Hepatocyte (in vitro differentiated cells): ENCODE measurements at regions not wholly inside any gene's neighbourhood (a gene's known extent, or its start where the extent isn't known, plus 50 kb on each side); places are given as distances from the start of the nearest gene placed in this dataset.

Experiments
- DNase-seq: peaks from one replicate; pipeline ENCODE4 v3.0.0-alpha.2; 2016; ENCODE audit warnings: low spot score
- H2AFZ ChIP-seq: fragments of 200-600 bp; sonication (generic); 2 replicates; pipeline ENCODE4 v1.6.0; 2016; ENCODE audit warnings: antibody characterized with exemption, mild to moderate bottlenecking
- H3K27ac ChIP-seq: fragments of 200-600 bp; sonication (generic); 2 replicates; pipeline ENCODE4 v1.5.1; 2016; ENCODE audit warnings: mild to moderate bottlenecking
- H3K27me3 ChIP-seq: fragments of 200-600 bp; sonication (generic); 2 replicates; pipeline ENCODE4 v1.6.1; 2016
- H3K36me3 ChIP-seq: fragments of 200-600 bp; sonication (generic); replicated peaks from 2 replicates; pipeline ENCODE4 v1.5.1; 2016; ENCODE audit warnings: low read depth; ENCODE audit not compliant: insufficient read depth
- H3K4me1 ChIP-seq: fragments of 200-600 bp; sonication (generic); 2 replicates; pipeline ENCODE4 v1.5.1; 2016; ENCODE audit warnings: mild to moderate bottlenecking, moderate library complexity; ENCODE audit not compliant: insufficient read depth
- H3K4me2 ChIP-seq: fragments of 200-600 bp; sonication (generic); 2 replicates; pipeline ENCODE4 v1.6.0; 2016
- H3K4me3 ChIP-seq: fragments of 200-600 bp; sonication (generic); 2 replicates; pipeline ENCODE4 v1.5.1; 2016; ENCODE audit warnings: mild to moderate bottlenecking
- H3K79me2 ChIP-seq: fragments of 200-600 bp; sonication (generic); 2 replicates; pipeline ENCODE4 v1.6.0; 2017; ENCODE audit warnings: mild to moderate bottlenecking
- H3K9me2 ChIP-seq: fragments of 200-600 bp; sonication (generic); replicated peaks from 2 replicates; pipeline ENCODE4 v1.6.0; 2017; ENCODE audit warnings: mild to moderate bottlenecking; ENCODE audit not compliant: insufficient read depth
- H3K9me3 ChIP-seq: fragments of 200-600 bp; sonication (generic); 2 replicates; pipeline ENCODE4 v1.5.1; 2016; ENCODE audit warnings: low read depth, mild to moderate bottlenecking
- H4K20me1 ChIP-seq: fragments of 200-600 bp; sonication (generic); 2 replicates; pipeline ENCODE4 v1.6.0; 2016; ENCODE audit warnings: mild to moderate bottlenecking; ENCODE audit not compliant: insufficient read depth, poor library complexity, severe bottlenecking
- CTCF ChIP-seq: fragments of 200-600 bp; sonication (generic); IDR thresholded peaks from 2 replicates; pipeline ENCODE4 v1.5.1; 2016; ENCODE audit warnings: antibody characterized with exemption, mild to moderate bottlenecking; ENCODE audit not compliant: poor library complexity
- EZH2 ChIP-seq: fragments of 200-600 bp; sonication (generic); IDR thresholded peaks from 2 replicates; pipeline ENCODE4 v1.6.1; 2016; ENCODE audit warnings: antibody characterized with exemption, mild to moderate bottlenecking, borderline replicate concordance
- EZH2phosphoT487 ChIP-seq: fragments of 200-600 bp; sonication (generic); IDR thresholded peaks from one replicate; pipeline ENCODE4 v1.6.1; 2018; ENCODE audit warnings: antibody characterized with exemption, mild to moderate bottlenecking, low read depth, moderate library complexity; ENCODE audit not compliant: unreplicated experiment, severe bottlenecking
- WGBS: methylation state at CpG from one replicate; pipeline ENCODE4 v1.1.6; 2016; ENCODE audit warnings: low lambda C conversion rate; ENCODE audit errors: missing lambda C conversion rate; 5-methylcytosine and 5-hydroxymethylcytosine counted together

DNA sequence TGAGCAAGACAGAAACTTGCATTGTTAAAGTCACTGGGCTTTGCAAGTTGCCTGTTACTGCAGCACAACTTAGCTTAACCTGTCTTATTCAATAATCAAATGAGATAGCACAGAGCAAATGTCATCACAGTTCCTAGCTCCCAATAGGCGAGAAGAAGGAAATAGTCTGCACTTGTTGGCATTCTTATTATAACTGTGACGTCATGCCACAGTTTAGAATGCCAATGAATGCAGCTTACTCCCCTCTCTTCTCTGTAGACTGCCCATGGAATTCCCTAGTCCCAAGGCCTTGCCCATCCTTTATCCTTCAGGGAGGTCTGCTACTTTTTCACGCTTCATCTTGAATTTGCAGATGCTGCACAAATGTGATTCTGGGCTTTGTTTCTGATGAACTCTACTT is 1094.9 kb upstream of the AUTS2 start:
- no peak overlapping the region for H3K4me2 ChIP-seq
- no peaks in the 10 kb centered on the region for H3K4me1 ChIP-seq
- no peaks in the 10 kb centered on the region for H4K20me1 ChIP-seq
- H3K27ac ChIP-seq: no peak overlapping the region
- no peaks in the 10 kb centered on the region for H3K79me2 ChIP-seq
- H3K9me2 ChIP-seq: no peaks in the 10 kb centered on the region
- no peak overlapping the region for H3K4me3 ChIP-seq
- no peaks in the 10 kb centered on the region for H3K9me3 ChIP-seq
- WGBS: 97% methylated on average over 3 of the region's 3 CpGs
- H3K27me3 ChIP-seq: no peaks in the 10 kb centered on the region
- TF ChIP-seq CTCF (no peak), EZH2phosphoT487 (no peak), EZH2 (no peak)
- H3K36me3 ChIP-seq: no peaks in the 10 kb centered on the region
- DNase-seq: no peak
- H2AFZ ChIP-seq: no peak overlapping the region

GRCh38 chr7:68504716-68505115 is 1093.6 kb upstream of the AUTS2 start:
- Histone ChIP-seq H2AFZ (no peak overlapping the region), H3K9me2 (no peaks in the 10 kb centered on the region), H3K36me3 (no peaks in the 10 kb centered on the region), H3K27ac (no peak overlapping the region), H3K4me1 (no peaks in the 10 kb centered on the region), H3K4me2 (no peak overlapping the region), H3K79me2 (no peaks in the 10 kb centered on the region), H3K27me3 (no peaks in the 10 kb centered on the region), H3K4me3 (no peak overlapping the region), H3K9me3 (no peaks in the 10 kb centered on the region), H4K20me1 (no peaks in the 10 kb centered on the region)
- 47% methylated on average over 1 of the region's 1 CpG for WGBS
- no peak for DNase-seq
- TF ChIP-seq EZH2: no peak
- no peak for TF ChIP-seq EZH2phosphoT487
- no peak for TF ChIP-seq CTCF

DNA sequence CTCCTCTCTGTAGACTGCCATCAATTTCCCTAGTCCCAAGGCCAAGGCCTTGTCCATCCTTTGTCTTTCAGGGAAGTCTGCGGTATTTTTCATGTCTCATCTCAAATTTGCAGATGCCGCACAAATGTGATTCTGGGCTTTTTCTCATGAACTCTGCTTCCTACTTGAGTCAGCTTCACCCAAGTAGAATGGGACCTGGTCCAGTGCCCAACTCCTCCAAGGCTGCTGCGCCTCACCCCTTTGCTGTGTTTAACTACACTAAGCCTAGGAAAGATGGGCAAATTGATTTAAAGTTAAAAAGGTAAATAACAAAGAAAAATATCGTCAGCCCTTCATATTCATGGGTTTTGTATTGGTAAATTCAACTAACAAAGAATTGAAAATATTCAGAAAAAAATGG is 1092.6 kb upstream of the AUTS2 start:
- Histone ChIP-seq H3K27me3 (no peaks in the 10 kb centered on the region), H3K36me3 (no peaks in the 10 kb centered on the region), H3K27ac (no peak overlapping the region), H3K79me2 (no peaks in the 10 kb centered on the region), H4K20me1 (no peaks in the 10 kb centered on the region), H3K9me3 (no peaks in the 10 kb centered on the region), H3K4me2 (no peak overlapping the region), H3K4me1 (no peaks in the 10 kb centered on the region), H2AFZ (no peak overlapping the region), H3K4me3 (no peak overlapping the region), H3K9me2 (no peaks in the 10 kb centered on the region)
- DNase-seq: no peak
- TF ChIP-seq EZH2 (no peak), CTCF (no peak), EZH2phosphoT487 (no peak)
- WGBS: 96% methylated on average over 4 of the region's 4 CpGs

DNA sequence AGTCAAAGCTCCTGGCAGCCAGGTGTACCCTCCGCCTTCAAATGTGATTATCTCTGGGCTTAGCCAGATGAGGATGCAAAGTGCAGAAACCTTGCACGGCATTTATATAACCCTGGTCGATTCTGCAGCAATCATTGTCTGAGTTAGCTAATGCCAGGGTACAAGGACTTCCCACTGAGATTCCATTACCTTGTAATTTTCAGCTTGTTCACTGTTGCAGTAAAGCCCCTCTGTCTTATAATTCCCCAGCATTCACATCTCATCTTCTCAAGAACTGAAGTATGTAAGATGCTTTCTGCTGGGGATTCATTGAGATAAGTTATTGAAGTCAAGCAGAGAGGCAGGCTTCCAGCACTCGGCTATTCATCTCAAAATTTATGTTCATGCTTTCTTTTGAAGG is 1090.6 kb upstream of the AUTS2 start:
- Histone ChIP-seq H3K4me1 (no peaks in the 10 kb centered on the region), H3K4me2 (no peak overlapping the region), H3K9me3 (no peaks in the 10 kb centered on the region), H3K27me3 (no peaks in the 10 kb centered on the region), H3K4me3 (no peak overlapping the region), H3K36me3 (no peaks in the 10 kb centered on the region), H3K79me2 (no peaks in the 10 kb centered on the region), H3K27ac (no peak overlapping the region), H4K20me1 (no peaks in the 10 kb centered on the region), H2AFZ (no peak overlapping the region), H3K9me2 (no peaks in the 10 kb centered on the region)
- DNase-seq: no peak
- 88% methylated on average over 4 of the region's 4 CpGs for WGBS
- TF ChIP-seq CTCF (no peak), EZH2 (no peak), EZH2phosphoT487 (no peak)
